ENCODE measurements at regions not wholly inside any gene's neighbourhood (a gene's known extent, or its start where the extent isn't known, plus 50 kb on each side); places are given as distances from the start of the nearest gene placed in this dataset.
"Not testable (repeated sequence)": the region's sequence is repeated elsewhere in the genome, so short reads cannot be mapped to it uniquely, and the experiment has no call there.

DNA sequence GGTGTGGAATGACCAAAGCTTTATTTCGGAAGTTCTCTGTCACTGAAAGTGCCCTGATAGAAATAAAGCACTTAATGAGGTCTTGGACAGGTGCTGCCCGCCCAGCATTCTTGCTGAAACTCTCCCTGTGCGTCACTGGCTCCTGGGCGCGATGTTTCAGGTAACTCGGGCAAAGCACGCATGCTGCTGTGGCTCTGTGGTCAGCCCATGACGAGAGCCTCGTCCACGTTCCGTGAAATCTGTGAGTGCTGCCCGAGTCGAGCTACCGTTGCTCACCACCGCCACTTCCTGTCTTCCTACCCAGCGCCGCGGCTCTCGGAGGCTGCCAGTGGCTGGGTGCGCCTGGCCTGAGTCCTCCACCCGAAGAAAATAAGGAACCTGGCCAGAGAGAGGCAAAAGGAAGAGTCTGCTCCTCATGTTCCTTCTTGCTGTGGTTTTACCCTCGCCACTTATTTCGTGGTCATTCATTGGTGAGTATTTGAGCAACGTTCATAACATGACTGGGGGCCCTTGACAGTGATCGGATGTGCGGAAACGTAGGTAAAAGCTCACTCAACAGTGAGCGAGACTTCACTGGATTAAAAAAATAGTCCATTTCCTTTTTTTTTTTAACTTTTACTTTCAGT is 95.5 kb downstream of the MAP3K8 start:
- H3K4me1 ChIP-seq (ENCODE audit: low read depth, poor library complexity, severe bottlenecking): peaks cover 9% of the 10 kb centered on the region
- H3K79me2 ChIP-seq (ENCODE audit: insufficient read depth, low read depth): no peaks in the 10 kb centered on the region

DNA sequence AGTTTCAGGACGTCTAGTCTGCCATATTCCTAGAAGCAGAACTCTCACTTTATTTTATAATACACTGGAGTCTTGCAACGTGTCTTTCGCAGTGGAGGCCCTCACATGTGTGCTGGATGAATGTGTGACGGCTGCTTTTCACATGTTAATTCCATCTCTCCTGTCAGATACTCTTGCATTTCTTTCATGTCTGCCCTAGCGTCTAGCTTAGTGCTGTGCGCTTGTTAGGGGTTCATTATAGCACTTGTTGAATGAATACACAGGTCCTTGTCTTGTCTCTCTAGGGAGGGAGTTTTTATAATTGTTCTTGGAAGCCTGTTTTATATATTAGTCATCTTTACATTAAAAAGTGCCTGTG is 94.4 kb downstream of the MAP3K8 start:
- H4K20me1 ChIP-seq (ENCODE audit: insufficient read depth): no peaks in the 10 kb centered on the region
- peaks cover 9% of the 10 kb centered on the region for H3K4me1 ChIP-seq (ENCODE audit: low read depth, poor library complexity, severe bottlenecking)
- no peak overlapping the region for H3K9ac ChIP-seq
- H3K27ac ChIP-seq: no peak overlapping the region
- no peak overlapping the region for H3K4me3 ChIP-seq (IDR thresholded peaks at IDR 0.05; ENCODE audit: insufficient read depth, low read depth, low read length)
- no peak overlapping the region for H2AFZ ChIP-seq (ENCODE audit: low read depth)
- no peaks in the 10 kb centered on the region for H3K36me3 ChIP-seq (ENCODE audit: insufficient read depth)
- no peaks in the 10 kb centered on the region for H3K79me2 ChIP-seq (ENCODE audit: insufficient read depth, low read depth)
- H3K4me2 ChIP-seq: no peak overlapping the region
- TF ChIP-seq, protein P1, sequence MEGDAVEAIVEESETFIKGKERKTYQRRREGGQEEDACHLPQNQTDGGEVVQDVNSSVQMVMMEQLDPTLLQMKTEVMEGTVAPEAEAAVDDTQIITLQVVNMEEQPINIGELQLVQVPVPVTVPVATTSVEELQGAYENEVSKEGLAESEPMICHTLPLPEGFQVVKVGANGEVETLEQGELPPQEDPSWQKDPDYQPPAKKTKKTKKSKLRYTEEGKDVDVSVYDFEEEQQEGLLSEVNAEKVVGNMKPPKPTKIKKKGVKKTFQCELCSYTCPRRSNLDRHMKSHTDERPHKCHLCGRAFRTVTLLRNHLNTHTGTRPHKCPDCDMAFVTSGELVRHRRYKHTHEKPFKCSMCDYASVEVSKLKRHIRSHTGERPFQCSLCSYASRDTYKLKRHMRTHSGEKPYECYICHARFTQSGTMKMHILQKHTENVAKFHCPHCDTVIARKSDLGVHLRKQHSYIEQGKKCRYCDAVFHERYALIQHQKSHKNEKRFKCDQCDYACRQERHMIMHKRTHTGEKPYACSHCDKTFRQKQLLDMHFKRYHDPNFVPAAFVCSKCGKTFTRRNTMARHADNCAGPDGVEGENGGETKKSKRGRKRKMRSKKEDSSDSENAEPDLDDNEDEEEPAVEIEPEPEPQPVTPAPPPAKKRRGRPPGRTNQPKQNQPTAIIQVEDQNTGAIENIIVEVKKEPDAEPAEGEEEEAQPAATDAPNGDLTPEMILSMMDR (conservative IDR thresholded peaks at IDR 0.05; ENCODE audit: low read depth, low read length): no peak
- H3K27me3 ChIP-seq (ENCODE audit: insufficient read depth, low read depth): no peaks in the 10 kb centered on the region

More for the DNA sequence above, 95.5 kb downstream of the MAP3K8 start:
- Histone ChIP-seq H3K4me3 (IDR thresholded peaks at IDR 0.05; ENCODE audit: insufficient read depth, low read depth, low read length) (no peak overlapping the region), H3K27me3 (ENCODE audit: insufficient read depth, low read depth) (no peaks in the 10 kb centered on the region), H3K4me2 (peak overlapping the region; percentile 19; the same call in 1 of the 2 replicates), H2AFZ (ENCODE audit: low read depth) (peak overlapping the region; percentile 70), H4K20me1 (ENCODE audit: insufficient read depth) (no peaks in the 10 kb centered on the region), H3K9ac (no peak overlapping the region; the same call in 1 of the 2 replicates), H3K27ac (no peak overlapping the region), H3K36me3 (ENCODE audit: insufficient read depth) (no peaks in the 10 kb centered on the region)
- TF ChIP-seq, protein P1 (conservative IDR thresholded peaks at IDR 0.05; ENCODE audit: low read depth, low read length): no peak

DNA sequence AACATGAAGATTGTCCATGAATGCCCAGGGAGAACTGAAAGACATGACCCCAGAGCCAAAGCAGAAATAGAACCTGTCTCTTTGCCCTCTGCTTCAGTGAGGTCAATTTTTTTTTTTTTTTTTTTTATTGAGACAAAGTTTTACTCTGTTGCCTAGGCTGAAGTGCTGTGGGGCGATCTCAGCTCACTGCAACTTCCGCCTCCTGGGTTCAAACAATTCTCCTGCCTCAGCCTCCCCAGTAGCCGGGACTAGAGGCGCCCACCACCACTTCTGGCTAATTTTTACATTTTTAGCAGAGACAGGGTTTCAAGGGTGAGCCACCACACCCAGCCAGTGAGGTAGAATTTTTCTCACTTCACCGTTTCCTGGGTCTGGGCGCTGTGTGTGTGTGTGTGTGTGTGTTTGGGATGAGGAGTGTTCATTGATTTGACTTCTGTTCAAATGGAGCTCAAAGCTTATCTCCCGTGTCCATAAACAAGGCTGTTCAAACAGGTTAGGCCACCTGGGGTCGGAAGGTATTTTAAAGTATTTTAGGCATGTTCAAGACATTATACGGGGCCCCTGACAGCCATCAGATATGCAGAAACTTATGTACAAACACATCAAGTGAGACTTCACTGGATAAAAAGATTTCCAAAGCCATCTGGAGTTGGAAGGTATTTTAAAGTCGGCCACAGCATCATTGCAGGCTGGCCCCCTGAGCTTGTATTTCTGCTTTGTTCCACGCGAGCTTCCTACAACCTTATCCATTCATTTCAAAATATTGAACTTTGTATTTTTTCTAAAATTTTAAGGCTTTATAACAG is 93.8 kb downstream of the MAP3K8 start:
- Histone ChIP-seq H3K27ac (no peak overlapping the region), H3K4me1 (ENCODE audit: low read depth, poor library complexity, severe bottlenecking) (peaks cover 9% of the 10 kb centered on the region), H3K79me2 (ENCODE audit: insufficient read depth, low read depth) (no peaks in the 10 kb centered on the region), H3K27me3 (ENCODE audit: insufficient read depth, low read depth) (no peaks in the 10 kb centered on the region), H4K20me1 (ENCODE audit: insufficient read depth) (no peaks in the 10 kb centered on the region), H2AFZ (ENCODE audit: low read depth) (no peak overlapping the region), H3K4me3 (IDR thresholded peaks at IDR 0.05; ENCODE audit: insufficient read depth, low read depth, low read length) (no peak overlapping the region), H3K36me3 (ENCODE audit: insufficient read depth) (no peaks in the 10 kb centered on the region), H3K4me2 (no peak overlapping the region), H3K9ac (no peak overlapping the region)
- TF ChIP-seq, protein P1 (conservative IDR thresholded peaks at IDR 0.05; ENCODE audit: low read depth, low read length): no peak

DNA sequence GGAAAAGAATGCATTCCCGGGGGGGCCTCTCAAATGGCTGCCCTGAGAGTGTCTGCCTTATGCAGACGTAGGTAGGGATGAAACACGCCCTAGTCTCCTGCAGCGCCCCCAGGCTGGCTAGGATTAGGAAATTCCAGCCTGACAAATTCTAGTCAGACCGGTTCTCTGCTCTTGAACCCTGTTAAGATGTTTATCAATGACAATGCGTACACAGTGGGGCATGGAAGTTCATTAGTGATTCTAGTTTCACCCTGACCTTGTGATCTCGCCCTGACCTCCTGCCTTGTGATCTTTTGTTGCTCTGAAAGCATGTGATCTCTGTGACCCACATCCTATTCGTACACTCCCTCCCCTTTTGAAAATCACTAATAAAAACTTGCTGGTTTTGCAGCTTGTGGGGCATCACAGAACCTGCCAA is 88.7 kb downstream of the MAP3K8 start:
- not testable (repeated sequence) for H4K20me1 ChIP-seq (ENCODE audit: insufficient read depth); H3K4me2 ChIP-seq; H3K27me3 ChIP-seq (ENCODE audit: insufficient read depth, low read depth); H3K4me1 ChIP-seq (ENCODE audit: low read depth, poor library complexity, severe bottlenecking); H3K27ac ChIP-seq; H3K36me3 ChIP-seq (ENCODE audit: insufficient read depth); H3K9ac ChIP-seq; H3K79me2 ChIP-seq (ENCODE audit: insufficient read depth, low read depth); H3K4me3 ChIP-seq (IDR thresholded peaks at IDR 0.05; ENCODE audit: insufficient read depth, low read depth, low read length); H2AFZ ChIP-seq (ENCODE audit: low read depth)

DNA sequence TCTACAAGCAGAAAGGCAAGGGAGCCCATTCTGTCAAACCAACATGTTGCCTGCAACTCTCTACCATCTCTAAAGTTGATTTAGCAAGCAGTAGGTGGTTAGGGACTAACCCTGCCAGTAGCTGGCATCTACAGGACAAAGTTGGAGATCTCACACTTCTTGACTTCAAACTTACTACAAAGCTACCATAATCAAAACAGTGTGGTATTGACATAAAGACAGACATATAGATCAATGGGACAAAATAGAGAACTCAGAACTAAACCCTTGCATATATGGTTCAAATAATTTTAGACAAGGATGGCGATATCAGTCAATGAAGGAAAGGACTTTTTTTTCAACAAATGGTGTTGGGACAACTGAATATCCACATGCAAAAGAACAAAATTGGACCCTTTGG is 84.9 kb downstream of the MAP3K8 start:
- Histone ChIP-seq H3K4me2 (no peak overlapping the region), H2AFZ (ENCODE audit: low read depth) (no peak overlapping the region), H3K79me2 (ENCODE audit: insufficient read depth, low read depth) (no peaks in the 10 kb centered on the region), H4K20me1 (ENCODE audit: insufficient read depth) (no peaks in the 10 kb centered on the region), H3K27ac (no peak overlapping the region), H3K36me3 (ENCODE audit: insufficient read depth) (no peaks in the 10 kb centered on the region), H3K4me1 (ENCODE audit: low read depth, poor library complexity, severe bottlenecking) (no peaks in the 10 kb centered on the region), H3K4me3 (IDR thresholded peaks at IDR 0.05; ENCODE audit: insufficient read depth, low read depth, low read length) (no peak overlapping the region), H3K9ac (no peak overlapping the region), H3K27me3 (ENCODE audit: insufficient read depth, low read depth) (no peaks in the 10 kb centered on the region)
- TF ChIP-seq, protein P1 (conservative IDR thresholded peaks at IDR 0.05; ENCODE audit: low read depth, low read length): no peak

Data from KMS-11 (cell line).